ENCODE measurements at regions not wholly inside any gene's neighbourhood (a gene's known extent, or its start where the extent isn't known, plus 50 kb on each side); places are given as distances from the start of the nearest gene placed in this dataset.
"Not testable (repeated sequence)": the region's sequence is repeated elsewhere in the genome, so short reads cannot be mapped to it uniquely, and the experiment has no call there.

- no peak for DNase-seq
Observed at GRCh38 chr5:163888366-163888765, 382.9 kb downstream of the MAT2B start.

DNA sequence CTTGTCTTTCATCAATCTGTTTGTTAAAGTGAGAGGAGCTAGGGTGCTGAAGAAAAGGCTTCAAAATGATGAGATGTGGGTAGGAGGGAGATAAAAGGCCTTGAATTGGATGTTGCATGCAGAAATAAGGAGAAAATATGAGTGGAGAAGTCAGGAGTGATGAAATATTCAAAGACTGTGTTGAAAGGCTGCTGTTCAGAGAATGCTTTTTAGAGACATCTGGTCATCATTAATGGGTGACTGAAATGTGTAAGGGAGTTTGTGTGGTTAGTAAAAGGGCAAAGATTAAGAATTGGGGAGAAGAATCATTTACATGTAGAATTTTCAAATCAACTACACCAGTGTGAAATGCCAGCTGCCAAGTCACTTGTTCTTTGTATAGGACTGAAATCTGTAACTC lies 383.9 kb downstream of the MAT2B start:
- DNase-seq = no peak

- no peak for DNase-seq
Observed at GRCh38 chr5:163890261-163890660, 384.8 kb downstream of the MAT2B start.

GRCh38 chr5:163893281-163893680 lies 387.9 kb downstream of the MAT2B start:
- DNase-seq = no peak

GRCh38 chr5:163894645-163895044 lies 389.2 kb downstream of the MAT2B start:
- DNase-seq = no peak

DNA sequence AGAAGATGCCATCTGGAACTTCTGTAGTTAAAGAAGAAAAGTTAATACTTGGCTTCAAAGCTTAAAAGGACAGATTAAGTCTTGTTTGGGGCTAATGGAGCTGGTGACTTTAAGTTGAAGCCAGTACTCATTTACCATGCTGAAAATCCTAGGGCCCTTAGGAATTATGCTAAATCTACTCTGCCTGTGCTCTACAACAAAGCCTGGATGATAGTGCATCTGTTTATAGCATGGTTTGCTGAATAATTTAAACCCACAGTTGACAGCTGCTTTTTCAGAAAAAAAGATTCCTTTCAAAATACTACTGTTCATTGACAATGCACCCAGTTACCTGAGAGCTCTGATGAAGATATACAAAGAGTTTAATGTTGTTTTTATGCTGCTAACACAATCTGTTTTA lies 393.5 kb downstream of the MAT2B start:
- DNase-seq = no peak

GRCh38 chr5:163907783-163908182 lies 402.4 kb downstream of the MAT2B start:
- DNase-seq = not testable (repeated sequence)

- DNase-seq = no peak
Observed at GRCh38 chr5:163908253-163908652, 402.8 kb downstream of the MAT2B start.

- DNase-seq = no peak
Observed at GRCh38 chr5:163910226-163910625, 404.8 kb downstream of the MAT2B start.

DNA sequence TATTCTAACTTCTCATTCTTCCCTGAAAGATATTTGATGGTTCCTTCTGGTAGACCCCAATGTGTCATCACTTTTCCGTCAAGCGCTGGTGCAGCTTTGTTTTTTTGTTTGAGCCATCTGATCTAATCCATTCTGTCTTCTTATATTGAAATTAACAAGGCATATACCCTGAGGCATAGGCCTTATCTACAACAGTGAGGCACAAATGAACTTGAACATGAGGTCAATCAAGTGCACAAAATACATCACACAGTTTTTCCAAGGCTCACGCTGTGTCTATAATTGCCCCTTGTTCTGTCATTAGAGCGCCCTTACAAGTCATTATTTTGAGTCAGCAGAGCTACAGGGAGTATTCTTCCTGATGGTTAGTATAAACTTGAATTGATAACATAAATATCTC lies 406.6 kb downstream of the MAT2B start:
- DNase-seq = peak in 1 of 2 experiments; percentile 16

- no peak for DNase-seq
Observed at GRCh38 chr5:163913548-163913947, 408.1 kb downstream of the MAT2B start.

DNA sequence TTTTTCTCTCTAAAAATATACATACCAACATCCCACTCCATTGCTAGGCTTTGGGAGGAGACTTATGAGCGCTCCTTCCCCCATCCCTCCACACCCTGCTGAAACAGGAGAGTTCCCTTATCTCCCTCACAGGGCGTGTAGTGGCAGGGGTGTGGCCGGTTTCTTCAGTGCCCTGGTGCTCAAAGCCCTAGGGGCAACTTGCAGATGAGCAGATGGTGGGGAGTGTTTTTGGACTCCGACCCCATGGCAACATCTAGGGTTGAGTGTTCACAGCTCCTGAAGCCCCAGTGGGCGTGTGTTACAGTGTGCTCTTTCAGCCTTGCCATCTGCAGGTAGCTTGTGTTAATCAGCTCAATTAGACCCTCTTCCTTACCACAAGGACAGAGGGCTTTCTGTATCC lies 409.5 kb downstream of the MAT2B start:
- DNase-seq = peak; percentile 13 to 26

GRCh38 chr5:163915481-163915961 lies 410.1 kb downstream of the MAT2B start:
- peak; percentile 7 to 43 for DNase-seq

DNA sequence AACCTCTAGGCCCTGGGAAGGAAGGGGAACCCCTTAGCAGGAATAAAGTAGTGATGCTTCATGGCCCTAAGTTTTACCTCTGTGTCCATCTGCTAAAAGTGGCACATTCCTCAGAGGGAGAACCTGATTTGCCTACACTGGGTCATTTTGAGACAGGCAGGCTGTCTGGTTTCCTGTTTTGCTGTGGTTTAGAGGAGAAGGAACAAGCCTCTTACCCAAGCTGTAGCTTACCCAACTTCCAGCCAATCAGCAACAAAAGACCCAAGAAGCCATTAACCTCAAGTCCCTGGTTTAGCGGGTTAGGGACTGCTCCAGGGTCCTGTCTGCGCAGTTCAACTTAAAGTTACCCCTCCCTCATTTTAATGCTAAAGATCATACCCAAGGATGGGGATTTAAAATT lies 411.0 kb downstream of the MAT2B start:
- DNase-seq = no peak

GRCh38 chr5:163916861-163917260 lies 411.4 kb downstream of the MAT2B start:
- no peak for DNase-seq

GRCh38 chr5:163917747-163918146 lies 412.3 kb downstream of the MAT2B start:
- DNase-seq = no peak

- DNase-seq = not testable (repeated sequence)
Observed at GRCh38 chr5:163934990-163935389, 429.6 kb downstream of the MAT2B start.

- no peak for DNase-seq
Observed at GRCh38 chr5:163938595-163938994, 433.2 kb downstream of the MAT2B start.

- no peak for DNase-seq
Observed at GRCh38 chr5:163941079-163941478, 435.7 kb downstream of the MAT2B start.

- no peak for DNase-seq
Observed at GRCh38 chr5:163943546-163943945, 438.1 kb downstream of the MAT2B start.

DNA sequence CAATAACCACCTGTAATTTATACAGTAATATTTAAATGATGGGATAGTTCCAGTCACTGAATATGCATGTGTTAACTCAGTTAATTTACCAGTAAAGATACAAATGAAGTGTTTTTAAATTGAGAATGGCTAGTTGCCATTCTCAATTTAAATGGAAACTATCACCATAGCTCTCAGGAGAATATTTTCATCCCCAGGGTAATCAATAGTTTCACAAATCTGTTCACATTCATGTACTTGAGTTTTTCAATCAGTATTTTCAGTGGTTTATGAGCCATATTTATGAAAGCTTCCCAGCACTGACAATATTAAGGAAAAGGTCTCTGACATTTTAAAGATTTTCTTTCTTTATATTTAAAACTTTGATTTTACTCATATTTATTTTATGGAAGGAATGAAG lies 439.3 kb downstream of the MAT2B start:
- DNase-seq = no peak

GRCh38 chr5:163947848-163948666 lies 442.6 kb downstream of the MAT2B start:
- DNase-seq = no peak

DNA sequence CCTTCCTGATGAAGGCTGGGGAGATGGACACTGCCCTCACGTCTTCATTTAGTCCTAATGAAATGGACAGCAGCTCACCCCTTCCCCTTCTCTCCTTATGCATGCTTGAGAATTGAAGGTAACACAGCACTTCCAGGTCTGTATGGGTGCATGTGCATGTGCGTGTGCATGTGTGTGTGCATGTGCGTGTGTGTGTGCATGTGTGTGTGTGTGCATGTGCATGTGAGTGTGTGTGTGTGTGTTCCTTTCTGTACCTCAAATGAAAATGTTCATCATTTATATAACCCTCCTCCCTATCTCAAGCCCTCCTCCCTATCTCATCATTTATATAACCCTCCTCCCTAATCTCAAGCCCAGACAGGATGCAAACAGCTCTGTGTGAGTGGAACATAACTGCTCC lies 444.8 kb downstream of the MAT2B start:
- no peak for DNase-seq

DNA sequence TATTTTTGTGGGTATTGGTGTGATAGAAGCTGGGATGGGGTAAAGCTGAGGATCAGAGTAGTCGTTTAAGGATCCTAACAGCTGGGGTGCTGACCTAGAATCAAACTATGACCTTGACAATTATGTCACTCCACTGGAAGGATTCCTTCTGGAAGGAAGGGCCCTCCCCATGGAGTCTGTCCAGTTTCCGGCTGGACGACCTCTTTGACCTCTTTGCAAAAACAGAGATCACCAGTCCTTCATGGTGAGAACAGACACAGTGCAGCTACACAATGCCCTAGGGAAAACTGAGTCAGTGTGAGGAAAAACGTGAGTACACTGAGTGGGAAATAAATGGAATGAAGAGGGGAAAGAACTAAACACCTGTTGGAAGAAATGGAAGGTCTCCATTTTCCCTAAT lies 445.6 kb downstream of the MAT2B start:
- no peak for DNase-seq

GRCh38 chr5:163953901-163954300 lies 448.5 kb downstream of the MAT2B start:
- DNase-seq = no peak

All from NCI-H2081 (cell line).